Forelimb muscle (tissue), 1 donor: ENCODE measurements at regions not wholly inside any gene's neighbourhood (a gene's known extent, or its start where the extent isn't known, plus 50 kb on each side); places are given as distances from the start of the nearest gene placed in this dataset.
"Not testable (repeated sequence)": the region's sequence is repeated elsewhere in the genome, so short reads cannot be mapped to it uniquely, and the experiment has no call there.

Experiments used
- DNase-seq: peaks from one replicate; pipeline ENCODE4 v3.0.0-alpha.2; 2013; ENCODE audit warnings: low read depth

GRCh38 chr15:93360976-93361375, 272.0 kb upstream of the RGMA start:
- no peak for DNase-seq

- no peak for DNase-seq
Observed at GRCh38 chr15:93360318-93360717, 271.3 kb upstream of the RGMA start.

GRCh38 chr15:93359425-93360131, 270.6 kb upstream of the RGMA start:
- no peak for DNase-seq

DNA sequence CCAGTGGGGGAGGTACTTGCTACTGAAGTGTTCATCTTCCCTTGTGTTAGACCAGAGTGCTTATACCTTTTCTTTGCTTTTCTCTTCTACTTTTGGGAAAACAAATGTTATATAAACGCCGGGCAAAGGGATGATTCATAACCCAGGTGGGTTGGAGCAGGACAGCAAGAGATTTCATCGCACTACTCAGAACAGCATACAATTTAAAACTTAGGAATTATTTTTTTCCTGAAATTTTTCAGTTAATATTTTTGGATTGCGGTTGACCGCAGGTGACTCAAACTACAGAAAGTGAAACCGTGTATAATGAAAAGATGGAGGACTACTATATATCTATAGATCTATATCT, 270.0 kb upstream of the RGMA start:
- DNase-seq: no peak

- no peak for DNase-seq
Observed at GRCh38 chr15:93358166-93359059, 269.4 kb upstream of the RGMA start.

GRCh38 chr15:93348711-93349545, 259.9 kb upstream of the RGMA start:
- no peak for DNase-seq

DNA sequence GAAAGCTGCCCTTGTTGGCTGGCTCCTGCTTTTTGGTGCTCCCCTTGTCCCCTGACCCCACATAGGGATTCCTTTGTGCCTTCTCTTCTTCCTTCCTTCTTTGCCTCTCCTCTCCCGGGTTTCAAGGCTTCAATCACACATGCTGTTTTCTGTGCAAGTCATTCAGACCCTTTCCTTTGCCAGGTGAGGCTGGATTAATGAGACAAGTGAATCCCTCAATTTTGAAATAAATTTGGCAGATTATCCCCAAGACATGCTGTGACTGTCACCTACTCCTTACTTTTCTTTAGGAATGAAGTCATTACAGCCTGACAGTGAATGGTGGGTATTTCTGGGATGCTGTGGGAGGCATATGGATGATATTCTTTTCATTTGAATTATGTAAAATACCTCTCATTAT, 259.0 kb upstream of the RGMA start:
- DNase-seq: no peak

GRCh38 chr15:93345981-93346380, 257.0 kb upstream of the RGMA start:
- no peak for DNase-seq

- DNase-seq: not testable (repeated sequence)
Observed at GRCh38 chr15:93343402-93343801, 254.4 kb upstream of the RGMA start.

DNA sequence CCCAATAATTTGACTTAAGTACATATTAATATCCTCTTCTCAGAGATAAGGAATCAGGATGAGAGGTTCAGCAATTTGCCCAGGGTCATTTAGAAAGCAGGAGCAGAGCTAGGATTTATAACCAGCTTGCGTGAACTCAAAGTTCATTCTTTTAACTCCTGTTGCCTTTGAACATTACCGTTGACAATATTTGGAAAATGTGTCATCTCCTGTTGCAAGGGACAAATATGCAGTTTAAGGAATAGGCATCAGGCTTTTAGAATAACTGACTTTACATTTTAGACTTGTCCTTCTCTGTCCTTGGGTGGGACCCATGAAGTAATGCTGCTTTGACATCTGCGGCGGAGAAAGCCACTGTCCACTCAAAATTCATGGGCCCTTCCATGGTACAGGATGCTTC, 252.2 kb upstream of the RGMA start:
- DNase-seq: no peak

DNA sequence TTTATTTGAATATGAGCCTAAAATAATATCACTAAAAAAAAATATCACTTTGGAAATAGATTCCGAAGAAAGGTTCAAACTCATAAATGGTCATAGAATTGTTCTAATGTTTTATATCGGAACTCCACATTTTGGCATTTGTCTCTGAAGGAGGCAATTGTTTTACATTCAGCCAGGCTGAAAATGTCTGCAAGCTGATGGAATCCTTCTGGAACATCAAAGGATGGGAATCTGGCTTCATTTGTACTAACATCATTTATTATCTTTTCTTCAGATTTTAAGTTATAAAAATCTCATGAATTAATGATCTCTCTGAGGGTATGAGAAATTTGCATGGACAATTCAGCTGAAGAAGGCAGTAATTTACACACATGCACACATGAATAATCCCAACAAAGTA, 251.4 kb upstream of the RGMA start:
- DNase-seq: no peak

DNA sequence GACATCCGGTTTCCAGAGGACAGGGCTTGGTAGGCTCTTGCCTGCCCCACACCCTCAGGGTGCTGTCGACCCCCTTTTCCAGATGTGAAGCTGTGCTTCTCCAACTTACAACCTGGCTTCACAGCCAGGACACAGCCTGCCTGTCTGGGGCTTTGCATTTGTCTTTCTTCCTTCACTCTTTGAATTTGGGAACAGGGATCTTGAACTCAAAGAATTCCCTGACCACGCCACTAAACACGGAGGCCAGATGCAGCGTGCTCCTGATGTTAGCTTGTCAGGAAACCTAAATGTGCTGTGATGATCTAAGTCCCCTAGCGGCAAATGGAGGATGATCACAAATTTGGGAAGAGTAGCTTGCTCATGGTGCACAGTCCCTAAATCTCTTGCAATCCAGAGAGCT, 244.8 kb upstream of the RGMA start:
- DNase-seq: no peak

DNA sequence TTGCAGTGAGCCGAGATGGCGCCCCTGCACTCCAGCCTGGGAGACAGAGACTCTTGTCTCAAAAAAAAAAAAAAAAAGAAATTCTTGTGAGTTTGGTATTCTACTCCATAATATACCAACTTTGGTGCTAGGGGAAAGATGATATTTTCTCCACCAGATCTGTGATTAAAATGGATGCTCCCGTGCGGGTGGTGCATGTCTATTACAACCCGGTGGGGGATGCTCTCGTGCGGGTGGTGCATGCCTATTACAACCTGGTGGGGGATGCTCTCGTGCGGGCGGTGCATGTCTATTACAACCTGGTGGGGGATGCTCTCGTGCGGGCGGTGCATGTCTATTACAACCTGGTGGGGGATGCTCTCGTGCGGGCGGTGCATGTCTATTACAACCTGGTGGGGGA, 244.1 kb upstream of the RGMA start:
- DNase-seq: not testable (repeated sequence)

GRCh38 chr15:93332168-93332553, 243.2 kb upstream of the RGMA start:
- DNase-seq: no peak

DNA sequence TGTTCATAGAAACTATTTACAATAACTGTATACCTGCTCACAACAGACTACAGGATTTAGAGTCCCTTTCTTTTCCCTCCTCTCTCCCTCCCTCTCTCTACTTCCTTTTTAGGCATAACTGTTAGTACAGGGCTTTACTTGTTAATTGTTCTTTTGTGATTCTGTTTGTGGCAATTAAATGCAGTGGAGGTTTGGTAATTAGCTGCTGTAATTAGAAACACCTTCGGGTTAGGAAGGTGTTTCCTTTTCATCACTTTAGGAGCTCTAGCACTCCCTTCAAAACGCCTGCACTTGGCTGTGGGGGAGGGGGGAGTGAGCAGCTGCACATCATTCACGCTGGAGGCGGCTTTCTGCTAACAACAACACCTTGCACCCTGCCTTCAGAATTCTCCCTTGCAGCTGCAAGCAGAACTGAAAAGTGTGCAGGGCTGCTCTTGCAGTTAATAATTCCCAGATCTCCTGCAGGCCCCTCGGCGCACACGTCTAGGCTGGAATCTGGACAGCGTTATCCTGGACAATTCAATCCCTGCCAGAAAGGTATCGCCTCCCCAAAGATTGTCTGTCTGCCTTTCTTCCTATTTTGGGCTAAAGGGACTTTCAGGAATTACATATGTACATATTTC, 242.6 kb upstream of the RGMA start:
- DNase-seq: no peak

GRCh38 chr15:93330912-93331544, 242.0 kb upstream of the RGMA start:
- no peak for DNase-seq

DNA sequence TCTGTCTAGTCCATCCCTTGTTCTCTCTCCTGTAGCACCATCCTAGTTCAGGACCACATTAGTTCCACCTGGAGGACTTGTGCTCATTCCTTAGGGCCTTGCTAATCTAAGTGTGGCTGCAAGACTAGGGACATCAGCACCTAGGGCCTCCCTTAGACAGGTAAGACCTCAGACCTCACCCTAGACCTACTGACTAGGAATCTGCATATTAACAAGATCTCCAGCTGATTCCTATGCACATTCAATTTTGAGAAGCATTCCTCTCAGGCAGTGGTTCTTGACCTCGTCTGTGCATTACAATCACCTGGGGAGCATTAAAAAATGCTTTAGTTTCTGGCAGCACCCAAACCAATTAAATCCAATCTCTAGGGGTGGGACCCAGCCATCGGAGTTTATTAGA, 238.4 kb upstream of the RGMA start:
- no peak for DNase-seq

DNA sequence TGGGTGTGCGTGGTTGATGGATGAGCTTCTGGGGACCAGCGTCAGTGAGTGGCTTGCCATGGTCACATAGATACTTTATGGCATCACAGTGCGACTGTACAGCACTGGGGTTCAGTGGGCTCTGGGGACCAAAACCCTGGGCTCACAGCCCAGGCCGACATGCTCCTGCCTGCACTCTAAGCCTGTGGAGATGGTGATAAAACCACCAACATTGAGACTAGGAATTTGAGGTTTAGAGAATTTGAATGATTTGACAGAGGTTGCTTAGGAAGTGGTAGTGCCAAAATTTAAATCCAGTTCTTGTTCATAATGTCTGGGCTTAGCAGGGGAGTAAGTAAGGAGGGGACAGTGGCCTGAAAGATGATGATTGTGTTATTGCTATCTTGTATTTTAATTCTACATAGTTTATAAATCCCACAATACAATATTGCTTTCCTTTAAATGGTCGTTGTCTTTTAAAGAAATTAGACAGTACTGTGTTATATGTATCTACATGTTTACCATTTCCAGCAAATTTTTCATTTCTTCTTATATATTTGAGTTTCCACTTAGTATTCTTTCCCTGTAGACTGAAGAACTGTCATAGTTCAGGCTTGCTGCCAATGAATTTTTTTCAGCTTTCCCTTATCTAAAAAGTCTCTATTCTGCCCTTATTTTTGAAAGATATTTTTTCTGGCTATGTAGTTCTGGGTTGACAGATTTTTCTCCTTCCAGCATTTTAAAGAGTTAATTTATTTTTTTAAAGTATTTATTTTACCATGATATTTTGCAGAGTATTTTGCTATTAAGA, 235.4 kb upstream of the RGMA start:
- no peak for DNase-seq

DNA sequence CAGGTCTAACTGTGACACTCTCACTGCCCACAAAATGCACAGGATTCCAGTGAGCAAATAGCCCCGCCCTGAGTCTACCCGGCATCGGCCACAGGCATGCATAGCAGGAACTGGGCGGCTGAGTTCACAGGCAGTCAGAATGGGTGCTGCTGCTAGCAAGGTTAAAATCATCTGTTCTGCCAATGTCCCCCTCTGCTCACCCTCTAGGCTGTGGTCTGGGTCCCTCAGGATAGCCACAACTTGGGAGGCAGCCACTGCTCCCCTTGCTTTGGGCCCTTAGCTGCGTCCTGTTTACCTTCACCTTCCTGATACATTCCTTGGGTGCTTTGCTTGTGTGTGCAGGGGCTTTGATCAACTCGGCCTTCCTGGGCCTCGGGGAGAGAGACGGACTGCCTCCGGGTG, 232.9 kb upstream of the RGMA start:
- no peak for DNase-seq

DNA sequence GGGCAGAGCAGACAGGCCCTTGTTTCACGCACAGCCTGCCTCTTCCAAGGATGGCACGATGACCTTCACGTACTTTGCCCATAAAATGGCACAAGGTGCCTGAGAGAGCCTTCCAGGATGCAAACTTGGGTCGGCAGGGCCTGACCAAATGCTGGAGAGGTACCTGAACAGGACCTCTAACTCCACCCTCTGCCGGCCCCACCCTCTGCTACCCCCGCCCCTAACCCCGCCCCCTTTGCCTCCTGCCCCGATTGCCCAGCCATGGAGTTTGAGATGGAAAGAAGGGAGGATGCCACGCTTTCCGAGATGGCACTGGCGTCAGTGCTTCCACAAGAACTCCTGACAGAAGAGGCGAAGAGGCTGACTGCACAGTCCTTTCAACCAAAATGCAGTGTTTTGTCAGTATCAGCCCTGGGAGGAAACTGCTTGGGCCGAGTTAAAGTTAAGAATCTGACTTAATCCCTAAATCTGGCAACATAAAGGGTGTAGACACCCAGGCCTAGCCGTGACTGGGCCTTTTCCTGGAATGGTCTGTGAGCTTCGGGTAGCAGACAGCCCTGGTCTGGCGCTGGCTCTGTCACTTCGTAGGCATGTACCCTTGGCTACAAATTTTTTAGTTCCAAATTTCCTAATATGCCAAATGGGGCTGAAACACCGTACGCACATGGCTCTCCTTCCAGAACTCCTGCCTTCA, 230.3 kb upstream of the RGMA start:
- no peak for DNase-seq
